GM23338 (cell line): ENCODE measurements at regions not wholly inside any gene's neighbourhood (a gene's known extent, or its start where the extent isn't known, plus 50 kb on each side); places are given as distances from the start of the nearest gene placed in this dataset.

Source experiments
- ATAC-seq: fragments of 200-7000 bp; cut with Tn5 transposase; 3 replicates; pipeline ENCODE4 v1.9.1; 2020
- DNase-seq: peaks from one replicate; pipeline ENCODE4 v3.0.0-alpha.2; 2015; ENCODE audit warnings: low spot score
- H2AFZ ChIP-seq: fragments of 200-600 bp; sonication (generic); 2 replicates; pipeline ENCODE4 v1.8.0; 2016; ENCODE audit warnings: antibody characterized with exemption, mild to moderate bottlenecking, moderate library complexity
- H3F3A ChIP-seq: fragments of 200-600 bp; sonication (generic); replicated peaks from 2 replicates; pipeline ENCODE4 v1.8.0; 2017; ENCODE audit warnings: antibody characterized with exemption, mixed run types, low read depth
- H3K27ac ChIP-seq: fragments of 200-600 bp; sonication (generic); 2 replicates; pipeline ENCODE4 v1.6.1; 2016; ENCODE audit warnings: low read depth
- H3K27me3 ChIP-seq: fragments of 200-600 bp; sonication (generic); 2 replicates; pipeline ENCODE4 v1.8.0; 2016; ENCODE audit warnings: mild to moderate bottlenecking, mixed run types, moderate library complexity; ENCODE audit not compliant: insufficient read depth
- H3K36me3 ChIP-seq: fragments of 200-600 bp; sonication (generic); 2 replicates; pipeline ENCODE4 v1.8.0; 2016; ENCODE audit warnings: mild to moderate bottlenecking; ENCODE audit not compliant: insufficient read depth
- H3K4me1 ChIP-seq: fragments of 200-600 bp; sonication (generic); 2 replicates; pipeline ENCODE4 v1.8.0; 2016; ENCODE audit warnings: mild to moderate bottlenecking, moderate library complexity; ENCODE audit not compliant: insufficient read depth
- H3K4me2 ChIP-seq: fragments of 200-600 bp; sonication (generic); 2 replicates; pipeline ENCODE4 v1.7.1; 2017; ENCODE audit warnings: mixed run types
- H3K4me3 ChIP-seq: fragments of 200-600 bp; sonication (generic); 2 replicates; pipeline ENCODE4 v1.6.1; 2016; ENCODE audit warnings: mixed run types
- H3K79me2 ChIP-seq: fragments of 200-600 bp; sonication (generic); replicated peaks from 2 replicates; pipeline ENCODE4 v1.8.0; 2017; ENCODE audit warnings: mild to moderate bottlenecking; ENCODE audit not compliant: insufficient read depth
- H3K9me2 ChIP-seq: fragments of 200-600 bp; sonication (generic); 2 replicates; pipeline ENCODE4 v1.8.0; 2017; ENCODE audit not compliant: insufficient read depth
- H4K20me1 ChIP-seq: fragments of 200-600 bp; sonication (generic); replicated peaks from 2 replicates; pipeline ENCODE4 v1.8.0; 2017; ENCODE audit warnings: mild to moderate bottlenecking; ENCODE audit not compliant: insufficient read depth
- H3K27ac Mint-ChIP-seq: 2 replicates; pipeline ENCODE4 v1.8.0; 2020; ENCODE audit warnings: inconsistent platforms, mild to moderate bottlenecking, moderate library complexity, mixed read lengths
- H3K27me3 Mint-ChIP-seq: 3 replicates; pipeline ENCODE4 v1.8.0; 2022; ENCODE audit warnings: low read depth, mild to moderate bottlenecking, moderate library complexity, mixed read lengths, inconsistent platforms; ENCODE audit not compliant: insufficient read depth, poor library complexity
- H3K36me3 Mint-ChIP-seq: 3 replicates; pipeline ENCODE4 v1.8.0; 2021; ENCODE audit warnings: low read depth, mild to moderate bottlenecking, inconsistent platforms, moderate library complexity, mixed read lengths
- H3K4me1 Mint-ChIP-seq: 3 replicates; pipeline ENCODE4 v1.8.0; 2020; ENCODE audit warnings: mild to moderate bottlenecking, inconsistent platforms, mixed read lengths
- H3K4me3 Mint-ChIP-seq: 3 replicates; pipeline ENCODE4 v1.8.0; 2021; ENCODE audit warnings: moderate library complexity, mild to moderate bottlenecking, inconsistent platforms, mixed read lengths
- H3K9me3 Mint-ChIP-seq: 3 replicates; pipeline ENCODE4 v1.8.0; 2020; ENCODE audit warnings: moderate library complexity, mild to moderate bottlenecking, inconsistent platforms, mixed read lengths
- CREB1 ChIP-seq: fragments of 250-450 bp; sonication (Bioruptor Pico); IDR thresholded peaks from 2 replicates; pipeline ENCODE4 v1.5.0; 2020; ENCODE audit warnings: low read depth, mild to moderate bottlenecking, moderate library complexity
- EZH2 ChIP-seq: fragments of 200-600 bp; sonication (generic); IDR thresholded peaks from one replicate; pipeline ENCODE4 v1.8.0; 2017; ENCODE audit warnings: antibody characterized with exemption, mild to moderate bottlenecking, low read depth; ENCODE audit not compliant: unreplicated experiment
- EZH2phosphoT487 ChIP-seq: fragments of 200-600 bp; sonication (generic); IDR thresholded peaks from one replicate; pipeline ENCODE4 v1.8.1; 2018; ENCODE audit warnings: antibody characterized with exemption; ENCODE audit not compliant: unreplicated experiment
- JUNB ChIP-seq: IDR thresholded peaks from one replicate; pipeline ENCODE4 v1.6.1; 2016; ENCODE audit warnings: antibody characterized with exemption; ENCODE audit not compliant: unreplicated experiment
- NANOG ChIP-seq: IDR thresholded peaks from 2 replicates; pipeline ENCODE4 v1.6.1; 2016; ENCODE audit warnings: antibody characterized with exemption, borderline replicate concordance
- STAT1 ChIP-seq: IDR thresholded peaks from one replicate; pipeline ENCODE4 v1.6.1; 2016; ENCODE audit warnings: antibody characterized with exemption; ENCODE audit not compliant: unreplicated experiment
- ZNF331 ChIP-seq: fragments of 250-450 bp; sonication (Bioruptor Pico); IDR thresholded peaks from 2 replicates; pipeline ENCODE4 v1.5.0; 2020; ENCODE audit warnings: low read depth, mild to moderate bottlenecking, moderate library complexity
- TF ChIP-seq, protein P1 (sequence below): IDR thresholded peaks from one replicate; pipeline ENCODE4 v1.6.1; 2018; ENCODE audit warnings: antibody characterized with exemption; ENCODE audit not compliant: unreplicated experiment
- TF ChIP-seq, protein P2 (sequence below), 2 experiments: fragments of 200-600 bp in 1 of 2; sonication (generic) in 1 of 2; conservative IDR thresholded peaks; 2 replicates each; pipeline versions ENCODE4 v1.5.1 to v1.6.1; 2016 to 2017; ENCODE audit warnings: antibody characterized with exemption in 2 of 2, low read depth in 2 of 2, mild to moderate bottlenecking in 2 of 2, moderate library complexity in 1 of 2
- TF ChIP-seq, protein P3 (sequence below): IDR thresholded peaks from 2 replicates; pipeline ENCODE4 v1.6.1; 2016; ENCODE audit warnings: antibody characterized with exemption

DNA sequence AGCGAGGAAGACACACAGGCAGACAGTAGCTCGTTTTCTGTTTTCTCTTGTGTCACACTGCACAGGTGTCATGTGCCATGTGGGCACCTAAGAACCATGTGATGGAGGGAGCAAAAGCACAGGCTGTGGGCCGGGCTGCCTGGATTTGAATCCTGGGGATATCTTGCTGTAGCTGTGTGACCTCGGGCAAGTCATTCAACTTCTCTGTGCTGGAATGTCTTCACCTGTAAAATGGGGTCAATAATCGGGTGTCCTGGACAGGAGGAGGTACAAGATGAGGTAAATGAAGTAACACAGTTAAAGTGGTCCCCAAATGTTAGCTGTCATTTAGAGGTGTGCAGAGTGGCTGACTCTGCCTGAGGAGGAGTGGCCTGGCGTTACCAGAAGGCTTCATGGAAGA is 246.9 kb downstream of the RPS24 start:
- H4K20me1 ChIP-seq: no peaks in the 10 kb centered on the region
- no peak for ATAC-seq
- no peak overlapping the region; the same call in 1 of the 2 replicates for H3K27ac Mint-ChIP-seq
- H3K27ac ChIP-seq: no peak overlapping the region
- H3K27me3 ChIP-seq: no peaks in the 10 kb centered on the region
- peaks cover 3% of the 10 kb centered on the region for H3K27me3 Mint-ChIP-seq
- no peaks in the 10 kb centered on the region for H3K79me2 ChIP-seq
- H3K9me3 Mint-ChIP-seq: no peaks in the 10 kb centered on the region
- H3K4me2 ChIP-seq: no peak overlapping the region
- H3K4me3 ChIP-seq: no peak overlapping the region
- no peak overlapping the region for H3K4me3 Mint-ChIP-seq
- no peak for DNase-seq
- H3F3A ChIP-seq: no peaks in the 10 kb centered on the region
- peaks cover 30% of the 10 kb centered on the region for H3K4me1 Mint-ChIP-seq
- no peak for TF ChIP-seq JUNB
- no peak for TF ChIP-seq NANOG
- H3K9me2 ChIP-seq: peaks cover 5% of the 10 kb centered on the region; the same call in 1 of the 2 replicates
- no peak overlapping the region for H2AFZ ChIP-seq
- no peaks in the 10 kb centered on the region for H3K36me3 Mint-ChIP-seq
- H3K36me3 ChIP-seq: no peaks in the 10 kb centered on the region
- peaks cover 10% of the 10 kb centered on the region for H3K4me1 ChIP-seq

DNA sequence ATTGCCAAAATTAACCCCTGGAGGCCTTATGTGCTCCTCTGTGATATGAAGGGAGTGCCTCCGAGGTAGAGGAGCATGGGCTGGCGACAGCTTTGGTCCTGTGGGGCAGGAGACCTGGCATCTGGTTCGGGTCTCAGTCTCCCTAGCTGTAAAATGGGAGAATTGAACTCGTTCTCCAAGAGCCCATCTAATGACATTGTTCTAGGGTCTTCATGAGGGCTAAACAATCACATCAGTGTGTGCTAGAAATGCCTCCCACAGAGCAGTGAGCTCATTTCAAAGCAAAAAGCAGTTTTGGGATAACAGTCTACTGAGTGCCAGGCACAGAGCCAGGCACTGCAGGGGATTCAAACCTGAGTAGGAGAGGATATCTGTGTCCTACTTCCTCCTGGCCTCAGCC is 248.0 kb downstream of the RPS24 start:
- H3K27ac ChIP-seq: no peak overlapping the region
- no peak overlapping the region for H3K4me2 ChIP-seq
- Mint-ChIP-seq H3K4me1 (peaks cover 30% of the 10 kb centered on the region), H3K27ac (no peak overlapping the region), H3K4me3 (no peak overlapping the region), H3K36me3 (no peaks in the 10 kb centered on the region), H3K9me3 (no peaks in the 10 kb centered on the region; the same call in 2 of the 3 replicates), H3K27me3 (peaks cover 5% of the 10 kb centered on the region)
- H3K4me1 ChIP-seq: peaks cover 10% of the 10 kb centered on the region
- no peaks in the 10 kb centered on the region for H3K79me2 ChIP-seq
- DNase-seq (no peak), ATAC-seq (no peak)
- no peaks in the 10 kb centered on the region for H3K27me3 ChIP-seq
- H3K4me3 ChIP-seq: no peak overlapping the region
- no peaks in the 10 kb centered on the region for H3K36me3 ChIP-seq
- no peaks in the 10 kb centered on the region for H4K20me1 ChIP-seq
- H2AFZ ChIP-seq: no peak overlapping the region
- peaks cover 5% of the 10 kb centered on the region; the same call in 1 of the 2 replicates for H3K9me2 ChIP-seq
- no peaks in the 10 kb centered on the region for H3F3A ChIP-seq
- no peak for TF ChIP-seq CREB1 (CRISPR knock-in tag)
- TF ChIP-seq EZH2phosphoT487: no peak
- TF ChIP-seq STAT1: no peak
- TF ChIP-seq NANOG: no peak
- TF ChIP-seq EZH2: no peak
- TF ChIP-seq JUNB: no peak
- TF ChIP-seq, protein P1, sequence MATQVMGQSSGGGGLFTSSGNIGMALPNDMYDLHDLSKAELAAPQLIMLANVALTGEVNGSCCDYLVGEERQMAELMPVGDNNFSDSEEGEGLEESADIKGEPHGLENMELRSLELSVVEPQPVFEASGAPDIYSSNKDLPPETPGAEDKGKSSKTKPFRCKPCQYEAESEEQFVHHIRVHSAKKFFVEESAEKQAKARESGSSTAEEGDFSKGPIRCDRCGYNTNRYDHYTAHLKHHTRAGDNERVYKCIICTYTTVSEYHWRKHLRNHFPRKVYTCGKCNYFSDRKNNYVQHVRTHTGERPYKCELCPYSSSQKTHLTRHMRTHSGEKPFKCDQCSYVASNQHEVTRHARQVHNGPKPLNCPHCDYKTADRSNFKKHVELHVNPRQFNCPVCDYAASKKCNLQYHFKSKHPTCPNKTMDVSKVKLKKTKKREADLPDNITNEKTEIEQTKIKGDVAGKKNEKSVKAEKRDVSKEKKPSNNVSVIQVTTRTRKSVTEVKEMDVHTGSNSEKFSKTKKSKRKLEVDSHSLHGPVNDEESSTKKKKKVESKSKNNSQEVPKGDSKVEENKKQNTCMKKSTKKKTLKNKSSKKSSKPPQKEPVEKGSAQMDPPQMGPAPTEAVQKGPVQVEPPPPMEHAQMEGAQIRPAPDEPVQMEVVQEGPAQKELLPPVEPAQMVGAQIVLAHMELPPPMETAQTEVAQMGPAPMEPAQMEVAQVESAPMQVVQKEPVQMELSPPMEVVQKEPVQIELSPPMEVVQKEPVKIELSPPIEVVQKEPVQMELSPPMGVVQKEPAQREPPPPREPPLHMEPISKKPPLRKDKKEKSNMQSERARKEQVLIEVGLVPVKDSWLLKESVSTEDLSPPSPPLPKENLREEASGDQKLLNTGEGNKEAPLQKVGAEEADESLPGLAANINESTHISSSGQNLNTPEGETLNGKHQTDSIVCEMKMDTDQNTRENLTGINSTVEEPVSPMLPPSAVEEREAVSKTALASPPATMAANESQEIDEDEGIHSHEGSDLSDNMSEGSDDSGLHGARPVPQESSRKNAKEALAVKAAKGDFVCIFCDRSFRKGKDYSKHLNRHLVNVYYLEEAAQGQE: no peak
- TF ChIP-seq ZNF331 (CRISPR knock-in tag): no peak
- TF ChIP-seq, protein P2, sequence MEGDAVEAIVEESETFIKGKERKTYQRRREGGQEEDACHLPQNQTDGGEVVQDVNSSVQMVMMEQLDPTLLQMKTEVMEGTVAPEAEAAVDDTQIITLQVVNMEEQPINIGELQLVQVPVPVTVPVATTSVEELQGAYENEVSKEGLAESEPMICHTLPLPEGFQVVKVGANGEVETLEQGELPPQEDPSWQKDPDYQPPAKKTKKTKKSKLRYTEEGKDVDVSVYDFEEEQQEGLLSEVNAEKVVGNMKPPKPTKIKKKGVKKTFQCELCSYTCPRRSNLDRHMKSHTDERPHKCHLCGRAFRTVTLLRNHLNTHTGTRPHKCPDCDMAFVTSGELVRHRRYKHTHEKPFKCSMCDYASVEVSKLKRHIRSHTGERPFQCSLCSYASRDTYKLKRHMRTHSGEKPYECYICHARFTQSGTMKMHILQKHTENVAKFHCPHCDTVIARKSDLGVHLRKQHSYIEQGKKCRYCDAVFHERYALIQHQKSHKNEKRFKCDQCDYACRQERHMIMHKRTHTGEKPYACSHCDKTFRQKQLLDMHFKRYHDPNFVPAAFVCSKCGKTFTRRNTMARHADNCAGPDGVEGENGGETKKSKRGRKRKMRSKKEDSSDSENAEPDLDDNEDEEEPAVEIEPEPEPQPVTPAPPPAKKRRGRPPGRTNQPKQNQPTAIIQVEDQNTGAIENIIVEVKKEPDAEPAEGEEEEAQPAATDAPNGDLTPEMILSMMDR (conservative IDR thresholded peaks at IDR 0.05; ENCODE audit: low read depth in 2 of 2): no peak
- TF ChIP-seq, protein P3, sequence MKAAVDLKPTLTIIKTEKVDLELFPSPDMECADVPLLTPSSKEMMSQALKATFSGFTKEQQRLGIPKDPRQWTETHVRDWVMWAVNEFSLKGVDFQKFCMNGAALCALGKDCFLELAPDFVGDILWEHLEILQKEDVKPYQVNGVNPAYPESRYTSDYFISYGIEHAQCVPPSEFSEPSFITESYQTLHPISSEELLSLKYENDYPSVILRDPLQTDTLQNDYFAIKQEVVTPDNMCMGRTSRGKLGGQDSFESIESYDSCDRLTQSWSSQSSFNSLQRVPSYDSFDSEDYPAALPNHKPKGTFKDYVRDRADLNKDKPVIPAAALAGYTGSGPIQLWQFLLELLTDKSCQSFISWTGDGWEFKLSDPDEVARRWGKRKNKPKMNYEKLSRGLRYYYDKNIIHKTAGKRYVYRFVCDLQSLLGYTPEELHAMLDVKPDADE: no peak
